Activated gamma-delta T cell treated with anti-CD3 and anti-CD28 coated beads, Interleukin-2, amount 50 U/mL, for 16 hours (primary cell): ENCODE measurements at regions not wholly inside any gene's neighbourhood (a gene's known extent, or its start where the extent isn't known, plus 50 kb on each side); places are given as distances from the start of the nearest gene placed in this dataset.

ENCODE experiments used
- DNase-seq: peaks from one replicate; pipeline ENCODE4 v3.0.0-alpha.2; 2020; ENCODE audit warnings: low read depth

DNA sequence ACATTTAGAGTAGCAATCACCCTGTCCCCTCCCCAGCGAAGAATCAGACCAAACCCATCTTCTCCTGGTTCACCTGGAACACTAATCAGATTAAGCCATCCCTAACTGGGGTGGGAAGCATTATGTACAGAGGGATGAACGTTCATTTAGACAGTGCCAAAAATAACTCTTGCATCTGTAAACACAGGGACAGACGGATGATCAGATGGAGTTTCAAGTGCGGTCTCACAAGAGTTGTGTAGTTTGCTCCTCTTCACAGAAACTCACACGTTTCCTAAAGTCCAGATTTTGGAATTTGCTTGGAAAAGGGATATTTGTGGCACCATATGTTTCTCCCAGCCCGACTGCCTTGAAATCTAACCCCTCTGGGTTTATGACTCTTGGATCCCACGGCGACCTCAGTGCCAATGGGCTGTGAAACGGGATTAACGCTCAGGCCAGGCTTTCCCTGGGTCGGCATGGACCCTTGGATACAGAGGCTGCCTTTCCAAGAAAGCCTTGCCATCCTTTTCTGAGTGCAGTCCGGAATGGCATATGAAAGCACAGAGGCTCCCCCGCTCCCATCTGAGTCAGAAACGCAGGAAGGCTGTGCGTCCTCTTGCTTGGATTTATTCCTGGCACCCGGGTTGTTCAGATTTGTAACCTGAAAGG lies 293.2 kb upstream of the HABP2 start:
- no peak for DNase-seq

- no peak for DNase-seq
These were observed 291.7 kb upstream of the HABP2 start for GRCh38 chr10:113261161-113261560.

DNA sequence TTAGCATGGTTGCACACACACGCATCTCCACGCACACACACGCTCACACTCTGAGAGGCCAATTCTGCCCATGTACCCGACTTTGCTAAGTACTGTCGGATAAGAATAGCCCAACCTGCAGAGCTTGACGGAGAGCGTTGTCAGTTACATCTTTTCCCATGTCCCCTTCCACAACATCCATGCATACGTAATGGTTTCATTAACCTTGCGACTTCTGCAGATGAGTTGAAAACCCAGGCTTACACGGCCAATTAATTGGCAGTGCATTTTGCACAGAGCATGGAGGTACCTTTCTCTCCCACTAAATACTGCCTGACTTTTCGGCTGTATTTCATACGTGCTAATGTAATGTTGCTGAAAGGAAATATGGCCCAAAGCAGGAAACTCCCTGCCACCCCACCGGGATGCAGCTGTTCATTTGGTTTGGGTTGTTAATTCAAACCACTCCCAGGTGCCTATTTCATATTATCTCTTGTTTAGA lies 291.2 kb upstream of the HABP2 start:
- no peak for DNase-seq

GRCh38 chr10:113263056-113263455 lies 289.8 kb upstream of the HABP2 start:
- DNase-seq: no peak

DNA sequence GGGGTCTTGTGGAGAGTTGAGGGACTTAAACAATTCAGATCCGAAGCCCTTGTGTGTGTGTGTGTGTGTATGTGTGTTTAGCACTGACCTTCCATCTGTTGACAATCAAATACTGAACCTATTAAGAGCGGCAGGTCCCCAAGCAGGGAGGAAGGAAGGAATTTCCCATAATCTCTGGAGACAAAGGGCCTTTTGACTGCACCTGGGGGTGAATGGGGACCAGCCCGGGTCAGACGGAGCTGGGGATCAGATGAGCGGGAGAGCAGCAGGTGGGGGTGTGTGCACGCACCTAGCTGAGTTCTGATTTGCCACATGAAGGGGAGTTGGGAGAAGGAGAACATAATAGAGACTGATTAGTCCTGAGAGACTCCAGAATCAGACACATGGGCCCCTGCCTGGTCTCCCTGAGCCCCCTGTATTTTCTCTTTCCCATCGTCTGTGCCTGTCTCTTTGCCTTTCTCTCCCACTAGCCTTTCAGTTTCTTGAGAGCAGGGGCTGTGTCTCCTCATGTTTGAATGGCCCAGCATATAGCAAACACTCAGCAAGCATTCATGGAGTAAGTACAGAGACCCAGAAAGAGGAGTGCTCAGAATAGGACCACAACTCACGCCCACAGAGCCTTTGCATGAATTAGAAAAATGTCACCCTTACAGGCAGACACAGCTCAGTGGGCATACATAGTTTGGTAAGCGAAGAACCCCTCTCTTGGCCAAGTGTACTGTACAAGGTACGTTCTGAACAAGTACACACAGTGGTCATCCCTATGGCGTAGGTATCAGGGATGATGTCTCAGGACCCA lies 288.3 kb upstream of the HABP2 start:
- no peak for DNase-seq

DNA sequence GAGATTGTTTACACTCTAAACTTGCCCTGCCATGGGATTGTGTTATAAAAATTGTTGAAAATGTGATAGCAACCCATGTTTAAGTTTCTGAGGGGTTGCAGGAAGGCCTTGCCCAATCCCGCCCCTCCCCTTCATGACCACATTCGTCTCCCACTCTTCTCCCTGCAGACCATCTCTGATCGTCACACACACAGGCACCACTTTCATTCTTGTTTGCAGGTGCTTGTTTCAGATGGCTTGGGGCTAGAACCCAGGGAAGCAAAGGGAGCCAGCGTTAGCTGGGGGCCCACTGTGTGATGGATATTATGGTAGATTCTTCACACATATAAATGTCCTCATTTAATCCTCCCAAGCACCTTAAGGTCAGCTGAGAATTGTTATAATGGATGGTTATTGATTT lies 286.7 kb upstream of the HABP2 start:
- no peak for DNase-seq

GRCh38 chr10:113267619-113268562 lies 285.0 kb upstream of the HABP2 start:
- DNase-seq: no peak

DNA sequence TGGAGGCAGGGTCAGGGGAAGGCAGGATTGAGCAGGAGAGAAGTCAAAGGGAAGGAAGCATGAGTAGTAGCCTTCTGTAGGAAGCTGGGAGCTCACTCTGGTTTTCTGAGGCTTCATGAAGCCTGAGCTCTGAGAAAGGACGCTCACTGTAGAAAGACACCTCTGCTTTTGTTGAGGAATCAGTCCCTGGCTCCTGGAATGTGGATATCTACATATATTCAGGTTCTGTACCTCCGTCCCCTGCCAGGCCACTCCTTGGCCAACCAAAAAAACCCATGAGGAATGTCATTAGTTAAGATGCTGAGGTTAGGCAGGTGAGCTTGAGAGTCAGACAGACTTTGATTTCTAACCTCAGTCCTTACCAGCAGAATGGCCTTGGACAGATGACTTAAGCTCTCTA lies 283.5 kb upstream of the HABP2 start:
- DNase-seq: no peak

DNA sequence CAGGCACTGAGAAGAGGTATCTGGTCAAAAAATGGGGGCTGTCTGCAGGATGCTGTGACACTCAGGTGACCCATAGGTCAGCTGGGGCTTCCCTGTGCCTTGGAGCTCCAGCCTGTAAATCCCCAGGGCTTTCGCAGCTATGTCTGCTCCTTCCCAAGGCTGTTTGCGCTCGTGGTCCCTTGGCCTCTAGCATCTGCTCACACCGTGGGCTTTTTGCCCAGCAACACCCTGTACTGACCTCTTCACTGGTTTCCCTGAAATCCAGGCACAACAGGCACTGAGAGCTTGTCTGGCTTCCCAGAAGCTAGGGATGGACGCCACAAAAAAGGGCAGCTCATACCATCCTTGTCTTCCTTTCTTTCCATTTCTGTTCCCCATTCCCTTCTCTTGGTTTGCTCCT lies 280.3 kb upstream of the HABP2 start:
- no peak for DNase-seq

DNA sequence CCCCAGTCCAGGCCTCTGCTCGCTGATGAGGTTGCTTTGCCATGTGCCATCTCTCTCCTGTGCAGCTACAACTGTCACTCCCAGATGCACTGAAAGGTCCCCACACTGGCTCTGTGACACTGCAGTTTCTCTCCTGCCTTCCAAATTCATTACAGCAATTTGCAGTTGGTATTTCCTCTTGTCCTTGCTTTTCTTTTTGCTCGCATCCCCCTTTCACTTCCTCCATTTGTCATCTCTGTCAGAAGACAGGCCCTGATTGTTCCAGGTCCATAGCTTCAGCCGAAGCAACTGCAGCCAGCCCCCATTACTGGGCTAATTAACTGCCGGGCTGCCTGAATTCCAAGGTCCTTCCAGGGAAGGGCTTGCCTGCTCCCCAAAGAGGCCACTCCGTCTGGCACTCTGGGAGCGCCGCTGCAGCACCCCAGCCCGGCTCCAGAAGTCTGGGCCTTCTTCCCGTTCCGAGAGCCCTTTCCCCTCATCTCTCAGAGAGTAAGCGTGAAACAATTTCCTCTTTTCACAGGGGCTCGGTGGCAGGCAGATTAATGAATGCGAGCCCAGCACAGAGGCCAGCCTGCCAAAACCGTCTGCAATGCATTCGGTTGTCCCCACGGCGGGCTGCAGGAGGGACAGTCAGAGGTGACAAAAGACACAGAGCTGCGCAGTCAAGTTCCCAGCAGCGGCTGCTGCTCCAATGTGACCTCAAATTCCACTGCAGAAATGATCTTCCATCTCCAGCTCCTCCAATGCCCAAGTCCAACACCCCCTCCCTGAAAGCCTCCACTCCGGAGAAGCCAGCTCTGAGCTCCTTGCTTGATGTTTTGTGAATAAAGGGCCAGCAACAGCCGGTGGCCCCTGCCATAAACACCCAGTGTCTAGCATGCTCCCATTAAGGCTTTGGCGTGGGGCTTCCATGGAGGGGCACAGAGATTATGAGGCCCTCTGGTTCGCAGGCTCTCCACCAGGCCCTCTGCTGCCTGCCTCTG lies 279.4 kb upstream of the HABP2 start:
- no peak for DNase-seq

GRCh38 chr10:113274176-113274829 lies 278.6 kb upstream of the HABP2 start:
- no peak for DNase-seq

- DNase-seq: no peak
These were observed 274.6 kb upstream of the HABP2 start for GRCh38 chr10:113278221-113278620.

- no peak for DNase-seq
These were observed 274.2 kb upstream of the HABP2 start for GRCh38 chr10:113278664-113279063.

DNA sequence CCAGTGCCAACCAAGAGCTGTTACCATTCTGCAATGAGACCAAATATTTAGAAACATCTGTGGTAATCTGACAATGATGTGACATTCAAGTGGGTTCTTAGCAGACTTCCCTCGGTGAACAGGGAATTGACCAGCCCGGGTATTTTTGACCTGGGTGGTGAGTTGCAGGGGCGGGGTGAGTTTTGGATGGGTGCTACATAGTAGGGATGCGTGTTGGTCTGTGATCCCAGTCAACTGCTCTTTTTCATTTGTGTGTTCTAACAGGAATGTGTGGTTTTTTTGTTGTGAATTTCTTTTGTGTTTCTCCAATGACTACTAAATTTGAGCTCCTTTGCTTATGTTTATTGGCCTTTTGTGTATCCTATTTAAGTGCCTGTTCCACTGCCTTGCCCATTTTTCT lies 273.6 kb upstream of the HABP2 start:
- no peak for DNase-seq

DNA sequence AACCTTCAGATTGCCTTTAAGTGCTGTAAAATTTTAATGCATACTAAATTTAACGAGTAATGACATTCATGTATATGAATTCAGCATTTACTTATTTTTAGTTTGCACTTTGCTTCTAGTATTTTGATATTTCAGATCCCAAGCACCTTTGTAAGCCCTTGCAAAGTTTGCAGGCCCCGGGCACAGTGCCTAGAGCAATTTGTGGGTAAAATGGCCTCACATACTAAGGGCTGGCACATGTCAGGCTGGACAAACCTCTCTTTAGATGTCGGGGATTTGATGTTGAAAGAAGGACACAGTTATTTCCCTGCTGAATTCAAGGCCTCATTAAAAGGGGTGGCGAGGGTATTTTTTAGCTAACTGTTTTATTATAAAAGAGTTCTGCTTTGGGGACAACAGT lies 270.3 kb upstream of the HABP2 start:
- no peak for DNase-seq

- no peak for DNase-seq
These were observed 269.7 kb upstream of the HABP2 start for GRCh38 chr10:113283189-113283588.

- no peak for DNase-seq
These were observed 268.2 kb upstream of the HABP2 start for GRCh38 chr10:113284635-113285034.

GRCh38 chr10:113285305-113285704 lies 267.5 kb upstream of the HABP2 start:
- no peak for DNase-seq

DNA sequence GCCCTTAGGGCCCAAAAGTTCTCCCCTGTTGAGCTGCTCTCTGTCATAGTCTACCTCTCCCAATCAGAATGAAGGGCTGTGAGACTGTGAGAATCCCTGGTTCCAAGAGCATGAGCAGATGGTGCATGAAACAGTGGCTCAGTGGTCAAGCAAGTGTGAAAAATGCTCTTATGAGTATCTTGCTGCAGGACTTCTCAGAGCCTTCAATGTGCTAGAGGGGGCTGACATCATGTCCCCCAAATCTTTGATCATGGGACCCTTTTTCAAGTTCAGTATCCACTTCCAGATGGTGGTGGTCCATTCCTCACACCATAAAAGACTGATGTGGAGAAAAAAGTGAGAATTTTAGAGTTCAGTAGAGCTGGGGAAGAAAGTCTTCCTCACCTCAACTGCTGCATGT lies 265.3 kb upstream of the HABP2 start:
- no peak for DNase-seq

DNA sequence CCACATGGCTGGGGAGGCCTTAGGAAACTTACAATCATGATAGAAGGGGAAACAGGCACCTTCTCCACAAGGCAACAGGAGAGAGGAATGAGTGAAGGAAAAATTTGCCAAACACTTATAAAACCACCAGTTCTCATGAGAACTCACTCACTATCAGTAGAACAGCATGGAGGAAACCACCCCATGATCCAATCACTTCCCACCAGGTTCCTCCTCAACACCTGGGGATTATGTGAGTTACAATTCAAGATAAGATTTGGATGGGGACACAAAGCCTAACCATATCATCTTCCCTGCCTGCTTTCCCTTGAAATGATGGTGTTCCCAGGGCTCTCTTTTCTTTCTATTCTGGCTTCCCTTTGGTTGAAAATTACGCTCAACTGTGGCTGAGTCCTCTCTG lies 262.7 kb upstream of the HABP2 start:
- DNase-seq: no peak

DNA sequence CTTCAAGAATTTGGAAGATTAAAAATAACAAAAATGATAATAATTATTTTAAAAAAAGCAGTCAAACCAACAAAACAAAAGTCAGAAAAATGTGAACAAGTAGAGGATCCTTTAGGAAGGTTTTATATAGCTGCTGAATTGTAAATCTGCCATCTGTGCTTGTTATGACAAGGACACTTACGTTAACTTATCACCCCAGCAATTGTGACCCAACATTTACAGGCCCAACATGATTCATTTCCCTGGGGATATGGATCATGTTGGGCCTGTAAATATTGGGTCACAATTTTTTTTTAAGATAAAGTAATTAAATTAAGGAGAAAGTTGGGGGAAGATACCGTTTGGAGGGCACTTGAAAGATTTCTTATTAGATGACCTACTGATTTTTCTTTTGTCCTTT lies 261.4 kb upstream of the HABP2 start:
- no peak for DNase-seq
